Caco-2 (cell line): ENCODE measurements at regions not wholly inside any gene's neighbourhood (a gene's known extent, or its start where the extent isn't known, plus 50 kb on each side); places are given as distances from the start of the nearest gene placed in this dataset.

Source experiments
- BruUV-seq: library from RNA; stranded (reverse); fragments of 400-500 nt; replicated peaks from 2 replicates; lab custom pipeline; 2021; lab: Mats Ljungman, UMichigan
- CTCF ChIA-PET: fragments of 300-600 bp; sonication (Branson Sonifier 250); formaldehyde crosslinking; loops from one replicate; lab custom pipeline; 2022; ENCODE audit warnings: antibody characterized with exemption; lab: Charles Lee
- POLR2A ChIA-PET: fragments of 300-600 bp; sonication (Branson Sonifier 250); formaldehyde crosslinking; loops from one replicate; lab custom pipeline; 2022; ENCODE audit warnings: antibody characterized with exemption; lab: Charles Lee
- DNase-seq, 2 experiments: peaks; one replicate each; pipeline versions ENCODE4 v3.0.0 to v3.0.0-alpha.2; 2020 to 2022
- H3K27me3 ChIP-seq: replicated peaks from 2 replicates; pipeline ENCODE4 v1.6.0; 2011; ENCODE audit warnings: low read length; ENCODE audit not compliant: control insufficient read depth, insufficient read depth
- H3K36me3 ChIP-seq: 2 replicates; pipeline ENCODE4 v1.5.1; 2011; ENCODE audit warnings: low read length; ENCODE audit not compliant: control insufficient read depth, insufficient read depth
- H3K4me1 ChIP-seq: fragments of 250-450 bp; sonication (Bioruptor Pico); 2 replicates; pipeline ENCODE4 v1.5.1; 2020; ENCODE audit warnings: mild to moderate bottlenecking
- H3K4me3 ChIP-seq: 2 replicates; pipeline ENCODE4 v1.5.1; 2011; ENCODE audit warnings: low read depth, mild to moderate bottlenecking, control low read depth, low read length
- H3K9me3 ChIP-seq: fragments of 250-450 bp; sonication (Bioruptor Pico); 2 replicates; pipeline ENCODE4 v1.5.1; 2020; ENCODE audit warnings: mild to moderate bottlenecking, moderate library complexity
- H3K27ac Mint-ChIP-seq: one replicate; pipeline ENCODE4 v1.8.0; 2022; ENCODE audit warnings: mixed read lengths; ENCODE audit not compliant: unreplicated experiment
- H3K27me3 Mint-ChIP-seq: one replicate; pipeline ENCODE4 v1.8.0; 2022; ENCODE audit warnings: mixed read lengths; ENCODE audit not compliant: insufficient read depth, unreplicated experiment
- H3K36me3 Mint-ChIP-seq: one replicate; pipeline ENCODE4 v1.8.0; 2022; ENCODE audit warnings: mild to moderate bottlenecking, mixed read lengths; ENCODE audit not compliant: insufficient read depth, unreplicated experiment
- H3K4me1 Mint-ChIP-seq: one replicate; pipeline ENCODE4 v1.8.0; 2022; ENCODE audit warnings: low read depth, mixed read lengths; ENCODE audit not compliant: unreplicated experiment
- H3K4me3 Mint-ChIP-seq: one replicate; pipeline ENCODE4 v1.8.0; 2022; ENCODE audit warnings: mild to moderate bottlenecking, moderate library complexity, mixed read lengths; ENCODE audit not compliant: unreplicated experiment
- H3K9me3 Mint-ChIP-seq: one replicate; pipeline ENCODE4 v1.8.0; 2022; ENCODE audit warnings: mixed read lengths; ENCODE audit not compliant: unreplicated experiment
- CTCF ChIP-seq, 2 experiments: fragments of 200-600 bp in 1 of 2; IDR thresholded peaks; 1 replicate in 1 of 2; 2 replicates in 1 of 2; pipeline versions ENCODE4 v1.5.1 to v1.8.0; 2011 to 2022; ENCODE audit warnings: antibody characterized with exemption in 1 of 2, control low read depth in 1 of 2, inconsistent platforms in 1 of 2, low read depth in 1 of 2, low read length in 1 of 2, mild to moderate bottlenecking in 1 of 2, moderate library complexity in 1 of 2; ENCODE audit not compliant: insufficient read depth in 1 of 2, severe bottlenecking in 1 of 2, unreplicated experiment in 1 of 2
- intact Hi-C: fragments of 100-400 bp; cut with micrococcal nuclease; formaldehyde crosslinking; loops from one replicate; pipeline ENCODE4 v1.10.0; 2022; ENCODE audit not compliant: unreplicated experiment

GRCh38 chr18:22019193-22019592 lies 150.2 kb upstream of the GATA6 start:
- no peak for TF ChIP-seq CTCF (IDR thresholded peaks at IDR 0.05; ENCODE audit: insufficient read depth in 1 of 2, low read depth in 1 of 2, low read length in 1 of 2, severe bottlenecking in 1 of 2, unreplicated experiment in 1 of 2)

GRCh38 chr18:22020127-22020866 lies 149.1 kb upstream of the GATA6 start:
- peaks cover 39% of the 10 kb centered on the region for H3K4me1 Mint-ChIP-seq
- Histone ChIP-seq H3K27me3 (no peaks in the 10 kb centered on the region), H3K4me1 (peaks cover 66% of the 10 kb centered on the region), H3K36me3 (no peaks in the 10 kb centered on the region), H3K9me3 (no peaks in the 10 kb centered on the region), H3K4me3 (no peak overlapping the region)
- intact Hi-C loops, result loop anchor here (1.0 to 5.0 kb wide), 9 partner anchors 12 to 148 kb away; no protein-coding TSS in a partner anchor
- no peaks in the 10 kb centered on the region for H3K9me3 Mint-ChIP-seq
- peak; percentile 89 to 97 for DNase-seq
- no peaks in the 10 kb centered on the region for H3K27me3 Mint-ChIP-seq
- peak overlapping the region; percentile 59 for H3K27ac Mint-ChIP-seq
- CTCF ChIA-PET, result interaction anchor here (0.7 to 2.0 kb wide), 8 partner anchors 12 to 82 kb away, joined by 3 to 21 read pairs (median 3); no protein-coding TSS in a partner anchor
- POLR2A ChIA-PET, result interaction anchor here (0.6 to 2.2 kb wide), 10 partner anchors 12 to 149 kb away, joined by 3 to 17 read pairs (median 5); no protein-coding TSS in a partner anchor
- H3K36me3 Mint-ChIP-seq, result peaks cover 11% of the 10 kb centered on the region
- peak overlapping the region; percentile 51 for H3K4me3 Mint-ChIP-seq
- no peak for TF ChIP-seq CTCF (IDR thresholded peaks at IDR 0.05; ENCODE audit: insufficient read depth in 1 of 2, low read depth in 1 of 2, low read length in 1 of 2, severe bottlenecking in 1 of 2, unreplicated experiment in 1 of 2)
- BruUV-seq, result TSS peak; percentile 83

More at GRCh38 chr18:22019193-22019592, 150.2 kb upstream of the GATA6 start:
- intact Hi-C loops, result no loop called here
- Mint-ChIP-seq H3K4me1 (peaks cover 39% of the 10 kb centered on the region), H3K27me3 (no peaks in the 10 kb centered on the region), H3K27ac (no peak overlapping the region), H3K36me3 (peaks cover 11% of the 10 kb centered on the region), H3K4me3 (no peak overlapping the region), H3K9me3 (peaks cover 1% of the 10 kb centered on the region)
- peaks cover 66% of the 10 kb centered on the region for H3K4me1 ChIP-seq
- H3K27me3 ChIP-seq, result no peaks in the 10 kb centered on the region
- H3K4me3 ChIP-seq, result no peak overlapping the region
- no peak for DNase-seq
- ChIA-PET CTCF (interaction anchor here (2.0 kb wide), 1 partner anchor 21 kb away, joined by 21 read pairs; no protein-coding TSS in a partner anchor), POLR2A (interaction anchor here (2.2 kb wide), 1 partner anchor 26 kb away, joined by 17 read pairs; no protein-coding TSS in a partner anchor)
- no peaks in the 10 kb centered on the region for H3K36me3 ChIP-seq
- BruUV-seq, result no TSS peak
- H3K9me3 ChIP-seq, result no peaks in the 10 kb centered on the region

- intact Hi-C loops, result loop anchor here (1.0 to 5.0 kb wide), 9 partner anchors 11 to 147 kb away; no protein-coding TSS in a partner anchor
- no peak for TF ChIP-seq CTCF (IDR thresholded peaks at IDR 0.05; ENCODE audit: insufficient read depth in 1 of 2, low read depth in 1 of 2, low read length in 1 of 2, severe bottlenecking in 1 of 2, unreplicated experiment in 1 of 2)
- Histone ChIP-seq H3K4me3 (no peak overlapping the region), H3K9me3 (no peaks in the 10 kb centered on the region), H3K36me3 (no peaks in the 10 kb centered on the region), H3K27me3 (no peaks in the 10 kb centered on the region), H3K4me1 (peaks cover 66% of the 10 kb centered on the region)
- BruUV-seq, result TSS peak; percentile 57
- Mint-ChIP-seq H3K4me1 (peaks cover 39% of the 10 kb centered on the region), H3K27me3 (no peaks in the 10 kb centered on the region), H3K36me3 (peaks cover 11% of the 10 kb centered on the region), H3K9me3 (no peaks in the 10 kb centered on the region), H3K27ac (peak overlapping the region; percentile 59), H3K4me3 (peak overlapping the region; percentile 51)
- no peak for DNase-seq
- ChIA-PET CTCF (interaction anchor here (0.9 to 2.0 kb wide), 6 partner anchors 23 to 82 kb away, joined by 3 to 21 read pairs (median 5); no protein-coding TSS in a partner anchor), POLR2A (interaction anchor here (1.4 to 2.2 kb wide), 4 partner anchors 12 to 40 kb away, joined by 5 to 17 read pairs (median 9); no protein-coding TSS in a partner anchor)
These were observed 148.5 kb upstream of the GATA6 start for GRCh38 chr18:22020867-22021370.
